ENCODE measurements at regions not wholly inside any gene's neighbourhood (a gene's known extent, or its start where the extent isn't known, plus 50 kb on each side); places are given as distances from the start of the nearest gene placed in this dataset.

DNA sequence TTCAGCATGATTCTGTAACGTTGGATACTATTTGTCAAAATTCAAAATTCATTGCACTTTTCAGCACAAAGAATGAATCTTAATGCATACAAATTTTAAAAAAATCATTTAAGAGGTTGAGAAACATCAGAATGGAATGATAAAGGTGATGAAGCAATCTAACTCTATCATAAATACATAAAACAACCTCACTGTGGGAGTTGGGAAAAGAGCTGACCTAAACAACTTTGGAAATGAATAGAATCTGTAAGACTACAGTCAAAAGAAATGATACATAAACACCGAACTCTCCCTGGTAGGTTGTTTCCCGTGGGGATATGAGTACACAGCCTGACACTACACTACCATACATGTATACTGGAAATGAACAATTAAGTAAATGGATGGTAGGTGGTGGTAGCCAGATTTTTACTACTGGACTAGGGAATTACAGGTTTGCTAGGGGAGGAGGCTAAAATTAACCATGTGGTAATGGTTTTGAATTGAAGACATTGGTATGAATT, 64.9 kb upstream of the PARP11 start:
- Histone ChIP-seq H3K27ac (no peak overlapping the region), H3K36me3 (no peaks in the 10 kb centered on the region), H3K9me3 (no peaks in the 10 kb centered on the region), H3K4me3 (no peak overlapping the region), H3K27me3 (replicated peaks; ENCODE audit: insufficient read depth) (no peaks in the 10 kb centered on the region), H3K4me1 (ENCODE audit: control insufficient read depth in 1 of 2, low read depth in 2 of 2) (no peaks in the 10 kb centered on the region)
- TF ChIP-seq, protein P1, sequence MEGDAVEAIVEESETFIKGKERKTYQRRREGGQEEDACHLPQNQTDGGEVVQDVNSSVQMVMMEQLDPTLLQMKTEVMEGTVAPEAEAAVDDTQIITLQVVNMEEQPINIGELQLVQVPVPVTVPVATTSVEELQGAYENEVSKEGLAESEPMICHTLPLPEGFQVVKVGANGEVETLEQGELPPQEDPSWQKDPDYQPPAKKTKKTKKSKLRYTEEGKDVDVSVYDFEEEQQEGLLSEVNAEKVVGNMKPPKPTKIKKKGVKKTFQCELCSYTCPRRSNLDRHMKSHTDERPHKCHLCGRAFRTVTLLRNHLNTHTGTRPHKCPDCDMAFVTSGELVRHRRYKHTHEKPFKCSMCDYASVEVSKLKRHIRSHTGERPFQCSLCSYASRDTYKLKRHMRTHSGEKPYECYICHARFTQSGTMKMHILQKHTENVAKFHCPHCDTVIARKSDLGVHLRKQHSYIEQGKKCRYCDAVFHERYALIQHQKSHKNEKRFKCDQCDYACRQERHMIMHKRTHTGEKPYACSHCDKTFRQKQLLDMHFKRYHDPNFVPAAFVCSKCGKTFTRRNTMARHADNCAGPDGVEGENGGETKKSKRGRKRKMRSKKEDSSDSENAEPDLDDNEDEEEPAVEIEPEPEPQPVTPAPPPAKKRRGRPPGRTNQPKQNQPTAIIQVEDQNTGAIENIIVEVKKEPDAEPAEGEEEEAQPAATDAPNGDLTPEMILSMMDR (IDR thresholded peaks at IDR 0.05) = no peak
- ATAC-seq (ENCODE audit: insufficient number of reproducible peaks, low FRiP score, low read depth) = no peak
- no peak for DNase-seq (ENCODE audit: low spot score)

DNA sequence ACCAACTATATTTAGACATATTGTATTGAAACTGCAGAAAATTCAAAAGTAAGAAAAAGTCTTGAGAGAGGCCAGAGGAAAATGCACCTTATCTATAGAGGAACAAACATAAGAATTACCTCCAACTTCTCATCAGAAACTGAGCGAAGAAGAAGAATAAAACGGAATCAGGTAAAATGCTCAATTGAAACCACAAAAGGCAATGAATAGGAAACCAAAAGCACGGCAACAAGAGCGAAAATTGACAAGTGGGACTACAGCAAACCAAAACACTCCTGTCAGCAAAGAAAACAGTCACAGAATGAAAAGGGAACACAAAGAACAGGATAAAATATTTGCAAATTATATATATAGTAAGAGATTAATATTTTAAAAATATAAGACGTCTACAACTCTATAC, 61.9 kb upstream of the PARP11 start:
- Histone ChIP-seq H3K9me3 (no peaks in the 10 kb centered on the region), H3K27ac (no peak overlapping the region), H3K27me3 (replicated peaks; ENCODE audit: insufficient read depth) (no peaks in the 10 kb centered on the region), H3K4me1 (ENCODE audit: control insufficient read depth in 1 of 2, low read depth in 2 of 2) (no peaks in the 10 kb centered on the region), H3K36me3 (no peaks in the 10 kb centered on the region), H3K4me3 (no peak overlapping the region)
- ATAC-seq (ENCODE audit: insufficient number of reproducible peaks, low FRiP score, low read depth) (no peak), DNase-seq (ENCODE audit: low spot score) (no peak)
- TF ChIP-seq, protein P1 (IDR thresholded peaks at IDR 0.05) = no peak

DNA sequence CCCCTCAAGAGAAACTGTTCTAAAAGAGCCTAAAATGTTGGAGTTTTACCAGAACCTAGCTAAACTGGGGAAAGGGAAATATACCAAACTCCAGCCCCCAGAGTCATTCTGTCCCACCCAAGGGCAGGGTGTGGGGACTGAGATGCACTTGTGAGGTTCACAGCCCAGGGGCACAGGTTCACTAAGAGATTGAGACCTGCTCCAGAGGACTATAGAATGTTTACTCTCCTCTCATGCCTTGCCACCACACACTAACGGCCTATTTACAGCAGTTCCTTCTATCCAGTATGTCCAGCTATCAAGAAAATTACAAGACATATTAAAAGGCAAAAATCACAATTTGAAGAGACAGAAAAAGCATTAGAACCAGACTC, 60.6 kb upstream of the PARP11 start:
- H3K4me1 ChIP-seq (ENCODE audit: control insufficient read depth in 1 of 2, low read depth in 2 of 2) = no peaks in the 10 kb centered on the region
- no peak for ATAC-seq (ENCODE audit: insufficient number of reproducible peaks, low FRiP score, low read depth)
- no peak overlapping the region for H3K4me3 ChIP-seq
- H3K9me3 ChIP-seq = no peaks in the 10 kb centered on the region
- TF ChIP-seq, protein P1 (IDR thresholded peaks at IDR 0.05) = no peak
- DNase-seq (ENCODE audit: low spot score) = no peak
- H3K27ac ChIP-seq = no peak overlapping the region
- H3K27me3 ChIP-seq (replicated peaks; ENCODE audit: insufficient read depth) = no peaks in the 10 kb centered on the region
- no peaks in the 10 kb centered on the region for H3K36me3 ChIP-seq

DNA sequence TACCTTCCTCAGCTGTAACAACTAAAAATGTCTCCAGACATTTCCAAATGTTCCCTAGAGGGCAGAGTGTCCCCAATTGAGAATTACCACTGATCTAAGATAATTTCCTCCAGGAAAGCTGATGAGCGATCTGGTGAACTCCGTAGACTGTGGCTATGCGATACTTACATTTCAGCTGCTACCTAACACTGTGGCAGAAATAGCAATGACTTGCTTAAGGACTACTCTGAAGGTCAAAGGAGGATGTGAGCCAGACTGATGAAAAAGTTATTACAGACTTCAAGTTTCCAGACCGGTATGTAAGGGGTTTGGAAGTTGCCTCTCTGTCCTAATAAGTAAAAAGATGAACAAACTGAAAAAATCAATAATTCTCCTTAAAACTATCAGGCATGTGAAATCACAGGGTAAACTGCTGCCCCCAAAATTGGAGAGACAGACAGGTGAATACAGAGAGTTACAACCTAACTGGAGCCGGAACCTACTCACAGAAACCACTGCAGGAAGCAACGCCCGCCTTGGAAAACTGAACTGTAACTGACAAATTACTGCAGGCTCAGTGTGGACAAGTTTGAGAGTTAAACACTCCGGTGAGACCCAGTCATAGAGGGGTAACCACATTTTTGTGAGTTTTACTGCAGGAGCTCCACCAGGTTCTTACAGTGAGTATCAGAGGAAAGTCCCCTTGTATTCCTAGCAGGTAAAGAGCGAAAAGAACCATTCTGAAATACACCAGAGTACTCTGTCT, 60.0 kb upstream of the PARP11 start:
- TF ChIP-seq, protein P1 (IDR thresholded peaks at IDR 0.05) = no peak
- Histone ChIP-seq H3K4me1 (ENCODE audit: control insufficient read depth in 1 of 2, low read depth in 2 of 2) (no peaks in the 10 kb centered on the region), H3K36me3 (no peaks in the 10 kb centered on the region), H3K27me3 (replicated peaks; ENCODE audit: insufficient read depth) (no peaks in the 10 kb centered on the region), H3K4me3 (no peak overlapping the region), H3K9me3 (no peaks in the 10 kb centered on the region), H3K27ac (no peak overlapping the region)
- DNase-seq (ENCODE audit: low spot score) = no peak
- ATAC-seq (ENCODE audit: insufficient number of reproducible peaks, low FRiP score, low read depth) = no peak

DNA sequence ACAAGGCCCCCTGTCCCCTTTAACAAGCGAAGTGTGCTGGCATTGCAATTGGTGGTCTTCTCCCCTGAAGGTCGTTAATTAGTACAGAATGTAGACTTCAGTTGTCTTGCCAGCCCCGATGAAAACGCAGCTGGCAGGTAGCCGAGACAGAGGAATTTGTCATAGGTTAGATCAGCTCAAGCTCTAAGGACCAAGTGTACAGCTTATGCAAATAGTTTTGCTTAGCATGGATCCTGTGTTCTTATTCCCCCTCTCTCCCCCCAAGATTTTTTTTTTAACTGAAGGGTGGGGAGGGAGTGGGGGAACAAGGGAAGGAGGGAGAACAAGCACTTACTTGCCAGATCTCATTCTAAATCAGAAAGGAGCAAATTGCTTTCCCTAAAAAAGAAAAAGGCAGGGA, 58.6 kb upstream of the PARP11 start:
- DNase-seq (ENCODE audit: low spot score) (no peak), ATAC-seq (ENCODE audit: insufficient number of reproducible peaks, low FRiP score, low read depth) (no peak)
- Histone ChIP-seq H3K27ac (no peak overlapping the region), H3K4me3 (no peak overlapping the region), H3K36me3 (no peaks in the 10 kb centered on the region), H3K27me3 (replicated peaks; ENCODE audit: insufficient read depth) (no peaks in the 10 kb centered on the region), H3K4me1 (ENCODE audit: control insufficient read depth in 1 of 2, low read depth in 2 of 2) (no peaks in the 10 kb centered on the region), H3K9me3 (no peaks in the 10 kb centered on the region)
- TF ChIP-seq, protein P1 (IDR thresholded peaks at IDR 0.05) = no peak
